HepG2 (cell line): ENCODE measurements at regions not wholly inside any gene's neighbourhood (a gene's known extent, or its start where the extent isn't known, plus 50 kb on each side); places are given as distances from the start of the nearest gene placed in this dataset.

Experiments
- ATAC-seq: fragments of 200-7000 bp; cut with Tn5 transposase; 3 replicates; pipeline ENCODE4 v1.9.1; 2020; ENCODE audit warnings: mild to moderate bottlenecking, moderate library complexity
- BruUV-seq: library from RNA; stranded (reverse); fragments of 400-500 nt; replicated peaks from 2 replicates; lab custom pipeline; 2021; lab: Mats Ljungman, UMichigan
- CTCF ChIA-PET: fragments of 300-600 bp; formaldehyde crosslinking; extraction: SDS; loops from one replicate; lab custom pipeline; 2021; ENCODE audit warnings: low total read pairs, inconsistent platforms, low intra/inter-chr PET ratio; lab: Yijun Ruan, JAX
- POLR2A ChIA-PET: fragments of 350-600 bp; sonication (Branson Sonifier 250); formaldehyde crosslinking; loops from one replicate; lab custom pipeline; 2020; ENCODE audit warnings: antibody characterized with exemption, inconsistent platforms; lab: Yijun Ruan, JAX
- DNase-seq: peaks from one replicate; pipeline ENCODE4 v3.0.0-alpha.2; 2015; ENCODE audit warnings: low spot score
- FAIRE-seq: peaks from 3 replicates; lab custom pipeline; 2011; peaks lifted over from hg19 to GRCh38; lab: Jason Lieb, UNC
- H2AFZ ChIP-seq: one replicate; pipeline ENCODE4 v1.6.1; 2011; ENCODE audit warnings: low read length, inconsistent platforms
- H3K27ac ChIP-seq: fragments of 300-600 bp; 3 replicates; pipeline ENCODE4 v1.8.0; 2011; ENCODE audit warnings: mixed run types, mild to moderate bottlenecking, mixed read lengths, low read length, inconsistent platforms; ENCODE audit not compliant: insufficient read depth; ENCODE audit errors: extremely low read length
- H3K27me3 ChIP-seq, 2 experiments: fragments of 200-600 bp in 1 of 2; 2 replicates in 1 of 2; 3 replicates in 1 of 2; pipeline versions ENCODE4 v1.6.0 to v1.8.0; 2011; ENCODE audit warnings: low read length in 2 of 2, mild to moderate bottlenecking in 2 of 2, moderate library complexity in 2 of 2, inconsistent platforms in 1 of 2; ENCODE audit not compliant: insufficient read depth in 2 of 2, control insufficient read depth in 1 of 2
- H3K36me3 ChIP-seq, 2 experiments: fragments of 200-600 bp in 1 of 2; replicated peaks in 1 of 2; 2 replicates in 1 of 2; 3 replicates in 1 of 2; pipeline versions ENCODE4 v1.5.1 to v1.8.0; 2011; ENCODE audit warnings: low read length in 2 of 2, inconsistent platforms in 1 of 2; ENCODE audit not compliant: insufficient read depth in 2 of 2, control insufficient read depth in 1 of 2
- H3K4me1 ChIP-seq: 2 replicates; pipeline ENCODE4 v1.5.1; 2012; ENCODE audit warnings: low read length, inconsistent platforms; ENCODE audit not compliant: insufficient read depth
- H3K4me2 ChIP-seq: 2 replicates; pipeline ENCODE4 v1.6.0; 2011; ENCODE audit warnings: low read depth, low read length, inconsistent platforms
- H3K4me3 ChIP-seq, 3 experiments: fragments of 200-600 bp in 1 of 3; sonication (generic), shearing (Covaris generic) in 1 of 3; replicated peaks in 1 of 3; 2 replicates each; pipeline ENCODE4 v1.5.1; 2011 to 2016; ENCODE audit warnings: low read length in 3 of 3, inconsistent platforms in 2 of 3, low read depth in 2 of 3, mild to moderate bottlenecking in 2 of 3, control low read depth in 1 of 3, mixed read lengths in 1 of 3; ENCODE audit not compliant: insufficient read depth in 1 of 3
- H3K79me2 ChIP-seq: one replicate; pipeline ENCODE4 v1.6.1; 2011; ENCODE audit warnings: low read length, inconsistent platforms; ENCODE audit not compliant: insufficient read depth
- H3K9ac ChIP-seq: 2 replicates; pipeline ENCODE4 v1.6.0; 2011; ENCODE audit warnings: mild to moderate bottlenecking, low read depth, low read length, inconsistent platforms; ENCODE audit not compliant: insufficient read depth
- H3K9me3 ChIP-seq: 2 replicates; pipeline ENCODE4 v1.5.1; 2012; ENCODE audit warnings: mild to moderate bottlenecking, low read length
- H4K20me1 ChIP-seq: 2 replicates; pipeline ENCODE4 v1.6.0; 2011; ENCODE audit warnings: inconsistent platforms, mild to moderate bottlenecking, low read length, moderate library complexity; ENCODE audit not compliant: insufficient read depth
- ATF7 ChIP-seq, 2 experiments: fragments of 450-650 bp in 1 of 2; sonication (generic) in 1 of 2; formaldehyde crosslinking in 1 of 2; IDR thresholded peaks; 2 replicates each; pipeline versions ENCODE4 v1.4.0 to v1.6.1; 2016 to 2020; ENCODE audit warnings: antibody characterized with exemption in 1 of 2, mild to moderate bottlenecking in 1 of 2, missing genetic modification reagents in 1 of 2
- CREB1 ChIP-seq, 2 experiments: fragments of 450-650 bp in 1 of 2; IDR thresholded peaks; 2 replicates each; pipeline ENCODE4 v1.6.1; 2016 to 2017; ENCODE audit warnings: control low read depth in 1 of 2, mild to moderate bottlenecking in 1 of 2, missing compliant biosample characterization in 1 of 2, missing genetic modification characterization in 1 of 2
- E2F1 ChIP-seq: sonication (generic); formaldehyde crosslinking; IDR thresholded peaks from 2 replicates; pipeline ENCODE4 v1.5.0; 2020; ENCODE audit warnings: missing genetic modification reagents
- EP300 ChIP-seq, 3 experiments: sonication (generic) in 1 of 3; formaldehyde crosslinking in 1 of 3; IDR thresholded peaks; 2 replicates each; pipeline versions ENCODE4 v1.5.1 to v1.6.1; 2011 to 2020; ENCODE audit warnings: low read depth in 2 of 3, low read length in 2 of 3, borderline replicate concordance in 1 of 3, improper control_type of control experiment in 1 of 3, mild to moderate bottlenecking in 1 of 3, missing genetic modification reagents in 1 of 3, moderate library complexity in 1 of 3
- HNRNPUL1 ChIP-seq: fragments of 200-400 bp; formaldehyde crosslinking; IDR thresholded peaks from 2 replicates; pipeline ENCODE4 v1.6.1; 2017; ENCODE audit warnings: low read depth, mild to moderate bottlenecking, low read length, moderate library complexity
- MAFG ChIP-seq: sonication (generic); formaldehyde crosslinking; IDR thresholded peaks from 2 replicates; pipeline ENCODE4 v1.5.1; 2020; ENCODE audit warnings: mild to moderate bottlenecking, missing genetic modification reagents
- NFRKB ChIP-seq: fragments of 450-650 bp; IDR thresholded peaks from 2 replicates; pipeline ENCODE4 v1.6.1; 2017
- NRL ChIP-seq: sonication (generic); formaldehyde crosslinking; IDR thresholded peaks from 2 replicates; pipeline ENCODE4 v1.5.0; 2020; ENCODE audit warnings: missing genetic modification reagents, mild to moderate bottlenecking, moderate library complexity, borderline replicate concordance
- ONECUT2 ChIP-seq: sonication (generic); formaldehyde crosslinking; IDR thresholded peaks from 2 replicates; pipeline ENCODE4 v1.4.0; 2020; ENCODE audit warnings: missing genetic modification reagents
- PCBP2 ChIP-seq: fragments of 200-400 bp; formaldehyde crosslinking; optimal IDR thresholded peaks from 2 replicates; pipeline ENCODE3; 2018; ENCODE audit warnings: low read length, low read depth; ENCODE audit not compliant: poor library complexity, severe bottlenecking
- POLR2AphosphoS2 ChIP-seq: IDR thresholded peaks from 2 replicates; pipeline ENCODE4 v1.6.1; 2011; ENCODE audit warnings: low read depth, low read length, improper control_type of control experiment
- ZNF616 ChIP-seq: sonication (generic); formaldehyde crosslinking; IDR thresholded peaks from 2 replicates; pipeline ENCODE4 v1.5.0; 2020; ENCODE audit warnings: low read depth, mild to moderate bottlenecking, missing genetic modification reagents
- ZNF83 ChIP-seq: sonication (generic); formaldehyde crosslinking; IDR thresholded peaks from 2 replicates; pipeline ENCODE4 v1.4.0; 2020; ENCODE audit warnings: missing genetic modification reagents, mild to moderate bottlenecking, borderline replicate concordance
- ZNF891 ChIP-seq: sonication (generic); formaldehyde crosslinking; IDR thresholded peaks from 2 replicates; pipeline ENCODE4 v1.5.0; 2020; ENCODE audit warnings: mild to moderate bottlenecking, missing genetic modification reagents
- WGBS: methylation state at CpG from one replicate; pipeline ENCODE4 v1.1.6; 2017; ENCODE audit warnings: low lambda C conversion rate; 5-methylcytosine and 5-hydroxymethylcytosine counted together
- in situ Hi-C: cut with HindIII; loops from 2 replicates; pipeline ENCODE4 v1.10.0; 2017; ENCODE audit warnings: low pct_unique_long_range_greater_than_20kb; ENCODE audit not compliant: extremely low pct_ligation_motif_present
- intact Hi-C: fragments of 100-400 bp; cut with micrococcal nuclease; formaldehyde crosslinking; loops from one replicate; pipeline ENCODE4 v1.10.0; 2022; ENCODE audit not compliant: unreplicated experiment

DNA sequence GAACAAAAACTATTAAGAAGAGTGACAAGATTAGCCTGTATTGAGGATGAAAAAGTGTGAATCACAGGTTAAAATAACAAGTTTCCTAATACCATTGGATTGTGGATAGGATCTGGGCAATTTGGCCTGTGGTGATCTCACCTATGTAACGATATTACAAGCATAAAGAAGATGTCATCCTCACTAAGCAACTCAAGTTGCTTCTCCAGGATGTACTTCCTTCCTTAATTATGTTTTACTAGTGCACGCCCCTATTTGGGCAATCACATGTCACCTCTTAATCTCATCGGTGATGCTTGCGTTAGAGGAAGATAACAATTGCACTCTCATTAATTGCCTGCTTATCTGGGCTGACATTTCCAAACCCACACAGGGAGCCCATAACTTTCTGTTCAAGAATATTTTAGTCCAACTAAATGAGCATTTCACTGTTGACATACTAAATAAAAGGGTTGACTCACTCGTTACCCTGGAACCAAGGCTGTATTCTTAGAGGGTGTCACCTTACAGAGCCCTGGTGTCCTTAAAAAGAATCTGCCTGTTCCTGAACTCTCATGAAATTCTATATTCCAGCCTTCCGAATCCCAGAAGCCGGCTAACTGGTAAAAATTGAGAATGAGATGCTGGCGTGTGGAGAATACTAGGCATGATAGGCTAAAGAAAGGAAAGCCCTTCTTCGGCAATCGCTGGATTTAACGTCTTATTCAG, 88.2 kb upstream of the ATXN1 start:
- Histone ChIP-seq H3K36me3 (no peaks in the 10 kb centered on the region), H3K27ac (no peak overlapping the region), H3K79me2 (no peaks in the 10 kb centered on the region), H3K9me3 (no peaks in the 10 kb centered on the region), H3K27me3 (no peaks in the 10 kb centered on the region; a peak in 2 of 5 replicates), H4K20me1 (no peaks in the 10 kb centered on the region), H3K4me3 (no peak overlapping the region), H3K4me1 (no peaks in the 10 kb centered on the region), H2AFZ (no peak overlapping the region), H3K9ac (no peak overlapping the region), H3K4me2 (no peak overlapping the region)
- no TSS peak for BruUV-seq
- in situ Hi-C loops = no loop called here
- TF ChIP-seq NRL (CRISPR knock-in tag) (no peak), ONECUT2 (CRISPR knock-in tag) (no peak), MAFG (CRISPR knock-in tag) (no peak), PCBP2 (no peak), NFRKB (no peak), POLR2AphosphoS2 (no peak), ZNF616 (CRISPR knock-in tag) (no peak), CREB1 (IDR thresholded peaks at IDR 0.05) (no peak), CREB1 (CRISPR knock-in tag; IDR thresholded peaks at IDR 0.05) (no peak), ZNF83 (CRISPR knock-in tag) (no peak)
- ATAC-seq = no peak; the same call in 2 of the 3 replicates
- FAIRE-seq = no peak
- intact Hi-C loops = no loop called here
- POLR2A ChIA-PET = no interaction called here
- 66% methylated on average over 11 of the region's 11 CpGs for WGBS
- CTCF ChIA-PET = no interaction called here
- DNase-seq = peak; percentile 6

GRCh38 chr6:16846399-16846778, 85.1 kb upstream of the ATXN1 start:
- Histone ChIP-seq H4K20me1 (no peaks in the 10 kb centered on the region), H3K79me2 (no peaks in the 10 kb centered on the region), H3K36me3 (no peaks in the 10 kb centered on the region), H3K9ac (no peak overlapping the region), H2AFZ (no peak overlapping the region), H3K4me2 (no peak overlapping the region), H3K27me3 (no peaks in the 10 kb centered on the region; a peak in 2 of 5 replicates), H3K9me3 (no peaks in the 10 kb centered on the region), H3K4me1 (no peaks in the 10 kb centered on the region), H3K4me3 (no peak overlapping the region), H3K27ac (no peak overlapping the region)
- whole genome bisulfite sequencing = 31% methylated on average over 2 of the region's 2 CpGs
- ATAC-seq (no peak), FAIRE-seq (no peak), DNase-seq (no peak)
- CTCF ChIA-PET = no interaction called here
- POLR2A ChIA-PET = no interaction called here
- intact Hi-C loops (no loop called here), in situ Hi-C loops (no loop called here)
- TF ChIP-seq ATF7 (IDR thresholded peaks at IDR 0.05) = peak; percentile 6; the same call in 1 of the 2 replicates
- no peak for TF ChIP-seq ATF7 (CRISPR knock-in tag; IDR thresholded peaks at IDR 0.05)
- TF ChIP-seq EP300 (IDR thresholded peaks at IDR 0.05; ENCODE audit: low read depth in 2 of 2, low read length in 2 of 2) = no peak
- no peak for TF ChIP-seq EP300 (CRISPR knock-in tag; IDR thresholded peaks at IDR 0.05; ENCODE audit: borderline replicate concordance)
- TF ChIP-seq E2F1 (CRISPR knock-in tag) = no peak
- TF ChIP-seq ZNF891 (CRISPR knock-in tag) = no peak
- TF ChIP-seq HNRNPUL1 = no peak
- no TSS peak for BruUV-seq
